ENCODE measurements at regions not wholly inside any gene's neighbourhood (a gene's known extent, or its start where the extent isn't known, plus 50 kb on each side); places are given as distances from the start of the nearest gene placed in this dataset.
"Not testable (repeated sequence)": the region's sequence is repeated elsewhere in the genome, so short reads cannot be mapped to it uniquely, and the experiment has no call there.

GRCh38 chr1:58233729-58234128, 312.8 kb downstream of the OMA1 start:
- Histone ChIP-seq H3K27ac (ENCODE audit: low read depth, low read length, severe bottlenecking) (no peak overlapping the region), H3K4me1 (ENCODE audit: control insufficient read depth, insufficient read depth, low read length, poor library complexity, severe bottlenecking) (no peaks in the 10 kb centered on the region), H3K9me3 (ENCODE audit: control insufficient read depth, low read length) (no peaks in the 10 kb centered on the region), H3K4me3 (ENCODE audit: extremely low read depth, insufficient read depth, low read length, poor library complexity, severe bottlenecking) (no peak overlapping the region), H3K36me3 (ENCODE audit: control insufficient read depth, insufficient read depth, low read length) (no peaks in the 10 kb centered on the region)
- WGBS, 2 experiments (ENCODE audit: insufficient coverage in 2 of 2), result 100% methylated on average over 1 to 3 of the region's 3 CpGs

GRCh38 chr1:58231204-58231603, 315.3 kb downstream of the OMA1 start:
- Histone ChIP-seq H3K4me3 (ENCODE audit: extremely low read depth, insufficient read depth, low read length, poor library complexity, severe bottlenecking) (no peak overlapping the region), H3K27ac (ENCODE audit: low read depth, low read length, severe bottlenecking) (no peak overlapping the region), H3K36me3 (ENCODE audit: control insufficient read depth, insufficient read depth, low read length) (no peaks in the 10 kb centered on the region), H3K9me3 (ENCODE audit: control insufficient read depth, low read length) (no peaks in the 10 kb centered on the region), H3K4me1 (ENCODE audit: control insufficient read depth, insufficient read depth, low read length, poor library complexity, severe bottlenecking) (no peaks in the 10 kb centered on the region)
- 67 to 89% methylated on average over 1 of the region's 1 CpG for WGBS, 2 experiments (ENCODE audit: insufficient coverage in 2 of 2)

DNA sequence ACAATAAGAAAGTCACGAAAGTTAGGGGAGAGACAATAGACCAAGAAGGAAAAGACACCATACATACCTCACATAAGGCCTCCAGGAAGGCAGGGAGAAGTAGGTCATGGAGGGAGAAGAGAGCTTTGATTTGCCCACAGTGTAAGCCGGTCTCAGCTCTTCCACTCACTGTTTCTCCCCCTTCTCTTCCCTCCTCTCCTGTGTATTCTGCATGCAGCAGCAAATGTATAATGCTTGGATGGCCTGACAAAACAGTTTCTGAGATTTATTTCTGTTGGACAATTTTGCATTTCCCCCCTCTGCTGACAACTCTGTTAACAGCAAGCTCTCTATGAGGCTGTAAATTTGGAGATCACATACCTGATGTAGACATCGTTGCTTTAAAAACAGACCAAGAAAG, 318.9 kb downstream of the OMA1 start:
- Histone ChIP-seq H3K9me3 (ENCODE audit: control insufficient read depth, low read length) (no peaks in the 10 kb centered on the region), H3K36me3 (ENCODE audit: control insufficient read depth, insufficient read depth, low read length) (no peaks in the 10 kb centered on the region), H3K4me3 (ENCODE audit: extremely low read depth, insufficient read depth, low read length, poor library complexity, severe bottlenecking) (no peak overlapping the region), H3K27ac (ENCODE audit: low read depth, low read length, severe bottlenecking) (no peak overlapping the region), H3K4me1 (ENCODE audit: control insufficient read depth, insufficient read depth, low read length, poor library complexity, severe bottlenecking) (no peaks in the 10 kb centered on the region)
- 90 to 100% methylated on average over 1 of the region's 3 CpGs for WGBS, 2 experiments (ENCODE audit: insufficient coverage in 2 of 2)

GRCh38 chr1:58223522-58223921, 323.0 kb downstream of the OMA1 start:
- H3K4me3 ChIP-seq (ENCODE audit: extremely low read depth, insufficient read depth, low read length, poor library complexity, severe bottlenecking), result no peak overlapping the region
- H3K4me1 ChIP-seq (ENCODE audit: control insufficient read depth, insufficient read depth, low read length, poor library complexity, severe bottlenecking), result no peaks in the 10 kb centered on the region
- no peaks in the 10 kb centered on the region for H3K36me3 ChIP-seq (ENCODE audit: control insufficient read depth, insufficient read depth, low read length)
- no peak overlapping the region for H3K27ac ChIP-seq (ENCODE audit: low read depth, low read length, severe bottlenecking)
- 86% methylated on average over 1 of the region's 4 CpGs; no CpG with 5 or more reads in 1 of the 2 experiments for WGBS, 2 experiments (ENCODE audit: insufficient coverage in 2 of 2)
- no peaks in the 10 kb centered on the region for H3K9me3 ChIP-seq (ENCODE audit: control insufficient read depth, low read length)

DNA sequence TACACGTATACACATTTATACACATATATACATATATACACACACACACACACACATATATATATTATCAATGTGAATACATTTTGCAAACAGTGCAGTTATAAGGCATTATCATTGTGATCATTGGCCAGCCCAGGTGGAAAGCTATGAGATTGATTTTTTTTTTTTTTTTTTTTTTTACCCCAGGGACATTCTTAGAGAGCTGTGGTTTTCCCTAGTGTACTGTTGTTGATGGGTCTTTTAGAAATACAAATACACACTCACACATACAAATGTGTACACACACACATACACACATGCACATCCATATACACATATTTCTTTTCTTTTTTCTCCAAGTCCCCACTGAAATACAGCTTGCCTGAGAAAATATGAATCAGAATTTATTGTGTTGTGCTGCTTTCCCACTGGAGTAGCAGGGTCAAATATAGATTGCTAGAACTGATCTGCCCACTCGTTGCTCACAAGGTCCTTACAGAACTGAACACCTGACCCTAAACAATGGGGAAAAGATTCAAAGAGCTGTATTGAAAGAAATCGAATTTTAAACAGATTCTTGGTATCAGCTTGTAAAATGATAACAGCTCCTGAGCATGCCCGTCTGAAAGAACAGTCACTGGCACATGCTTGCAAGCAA, 325.6 kb downstream of the OMA1 start:
- no peaks in the 10 kb centered on the region for H3K36me3 ChIP-seq (ENCODE audit: control insufficient read depth, insufficient read depth, low read length)
- H3K4me3 ChIP-seq (ENCODE audit: extremely low read depth, insufficient read depth, low read length, poor library complexity, severe bottlenecking), result no peak overlapping the region
- no peak overlapping the region for H3K27ac ChIP-seq (ENCODE audit: low read depth, low read length, severe bottlenecking)
- H3K9me3 ChIP-seq (ENCODE audit: control insufficient read depth, low read length), result no peaks in the 10 kb centered on the region
- WGBS, 2 experiments (ENCODE audit: insufficient coverage in 2 of 2), result 69 to 75% methylated on average over 2 to 3 of the region's 4 CpGs
- H3K4me1 ChIP-seq (ENCODE audit: control insufficient read depth, insufficient read depth, low read length, poor library complexity, severe bottlenecking), result no peaks in the 10 kb centered on the region

DNA sequence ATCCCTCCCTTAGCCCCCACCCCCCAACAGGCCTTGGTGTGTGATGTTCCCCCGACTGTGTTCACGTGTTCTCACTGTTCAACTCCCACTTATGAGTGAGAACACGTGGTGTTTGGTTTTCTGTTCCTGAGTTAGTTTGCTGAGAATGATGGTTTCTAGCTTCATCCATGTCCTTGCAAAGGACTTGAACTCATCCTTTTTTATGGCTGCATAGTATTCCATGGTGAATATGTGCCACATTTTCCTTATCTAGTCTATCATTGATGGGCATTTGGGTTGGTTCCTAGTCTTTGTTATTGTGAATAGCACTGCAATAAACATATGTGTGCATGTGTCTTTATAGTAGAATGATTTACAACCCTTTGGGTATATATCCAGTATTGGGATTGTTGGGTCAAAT, 330.4 kb downstream of the OMA1 start:
- not testable (repeated sequence) for H3K4me1 ChIP-seq (ENCODE audit: control insufficient read depth, insufficient read depth, low read length, poor library complexity, severe bottlenecking); H3K36me3 ChIP-seq (ENCODE audit: control insufficient read depth, insufficient read depth, low read length); H3K9me3 ChIP-seq (ENCODE audit: control insufficient read depth, low read length); H3K27ac ChIP-seq (ENCODE audit: low read depth, low read length, severe bottlenecking); H3K4me3 ChIP-seq (ENCODE audit: extremely low read depth, insufficient read depth, low read length, poor library complexity, severe bottlenecking)
- no CpG with 5 or more reads among the region's 3 CpGs for WGBS, 2 experiments (ENCODE audit: insufficient coverage in 2 of 2)

DNA sequence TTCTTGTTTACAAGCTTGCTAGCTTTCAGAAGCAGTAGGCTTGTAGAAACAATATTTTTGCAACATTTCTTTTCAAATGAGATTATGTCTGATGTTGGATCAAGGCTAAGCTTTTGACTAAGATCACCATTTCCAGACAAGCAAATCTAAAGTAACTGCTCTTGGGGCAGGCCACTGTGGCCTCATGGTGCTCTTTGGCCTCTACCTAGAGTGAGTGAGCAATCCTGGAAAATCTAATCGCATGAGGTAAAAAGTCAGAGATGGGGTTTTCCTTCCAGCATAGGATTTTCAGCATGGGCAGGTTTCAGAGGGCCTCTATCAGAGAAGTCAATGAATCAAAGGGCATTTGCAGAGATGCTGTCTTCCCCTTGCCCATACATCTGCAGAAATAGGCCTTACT, 331.9 kb downstream of the OMA1 start:
- H3K4me1 ChIP-seq (ENCODE audit: control insufficient read depth, insufficient read depth, low read length, poor library complexity, severe bottlenecking), result no peaks in the 10 kb centered on the region
- no peaks in the 10 kb centered on the region for H3K36me3 ChIP-seq (ENCODE audit: control insufficient read depth, insufficient read depth, low read length)
- 92% methylated on average over 1 of the region's 1 CpG; no CpG with 5 or more reads in 1 of the 2 experiments for WGBS, 2 experiments (ENCODE audit: insufficient coverage in 2 of 2)
- H3K9me3 ChIP-seq (ENCODE audit: control insufficient read depth, low read length), result no peaks in the 10 kb centered on the region
- no peak overlapping the region for H3K27ac ChIP-seq (ENCODE audit: low read depth, low read length, severe bottlenecking)
- H3K4me3 ChIP-seq (ENCODE audit: extremely low read depth, insufficient read depth, low read length, poor library complexity, severe bottlenecking), result no peak overlapping the region

GRCh38 chr1:58211869-58212268, 334.7 kb downstream of the OMA1 start:
- H3K9me3 ChIP-seq (ENCODE audit: control insufficient read depth, low read length), result no peaks in the 10 kb centered on the region
- 62 to 83% methylated on average over 2 of the region's 3 CpGs for WGBS, 2 experiments (ENCODE audit: insufficient coverage in 2 of 2)

DNA sequence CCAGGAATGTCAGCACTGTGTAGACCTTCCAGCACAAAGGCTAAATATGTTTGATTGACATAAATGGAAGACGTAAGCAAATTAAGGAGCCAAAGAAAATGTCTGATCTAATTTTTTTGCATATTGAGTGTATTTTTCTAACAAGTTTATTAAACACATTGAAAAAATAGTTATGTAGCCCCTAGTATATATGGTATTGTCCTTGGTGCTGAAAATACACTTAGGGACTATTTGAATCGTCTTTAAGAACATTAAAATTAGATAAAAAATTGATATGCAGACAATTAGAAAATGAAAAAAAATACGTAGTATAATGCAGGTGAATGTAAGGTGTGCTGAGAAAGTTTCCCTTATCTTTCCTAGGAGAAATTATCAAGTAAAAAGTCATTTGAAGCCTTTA, 337.0 kb downstream of the OMA1 start:
- Histone ChIP-seq H3K4me3 (ENCODE audit: extremely low read depth, insufficient read depth, low read length, poor library complexity, severe bottlenecking) (no peak overlapping the region), H3K27ac (ENCODE audit: low read depth, low read length, severe bottlenecking) (no peak overlapping the region), H3K36me3 (ENCODE audit: control insufficient read depth, insufficient read depth, low read length) (no peaks in the 10 kb centered on the region), H3K4me1 (ENCODE audit: control insufficient read depth, insufficient read depth, low read length, poor library complexity, severe bottlenecking) (no peaks in the 10 kb centered on the region), H3K9me3 (ENCODE audit: control insufficient read depth, low read length) (no peaks in the 10 kb centered on the region)
- WGBS, 2 experiments (ENCODE audit: insufficient coverage in 2 of 2), result no CpG with 5 or more reads among the region's 3 CpGs

More at GRCh38 chr1:58211869-58212268, 334.7 kb downstream of the OMA1 start:
- Histone ChIP-seq H3K4me1 (ENCODE audit: control insufficient read depth, insufficient read depth, low read length, poor library complexity, severe bottlenecking) (no peaks in the 10 kb centered on the region), H3K36me3 (ENCODE audit: control insufficient read depth, insufficient read depth, low read length) (no peaks in the 10 kb centered on the region), H3K4me3 (ENCODE audit: extremely low read depth, insufficient read depth, low read length, poor library complexity, severe bottlenecking) (no peak overlapping the region), H3K27ac (ENCODE audit: low read depth, low read length, severe bottlenecking) (no peak overlapping the region)

GRCh38 chr1:58206749-58207148, 339.8 kb downstream of the OMA1 start:
- H3K9me3 ChIP-seq (ENCODE audit: control insufficient read depth, low read length), result no peaks in the 10 kb centered on the region
- no peak overlapping the region for H3K27ac ChIP-seq (ENCODE audit: low read depth, low read length, severe bottlenecking)
- no peaks in the 10 kb centered on the region for H3K36me3 ChIP-seq (ENCODE audit: control insufficient read depth, insufficient read depth, low read length)
- 78% methylated on average over 1 of the region's 1 CpG; no CpG with 5 or more reads in 1 of the 2 experiments for WGBS, 2 experiments (ENCODE audit: insufficient coverage in 2 of 2)
- no peak overlapping the region for H3K4me3 ChIP-seq (ENCODE audit: extremely low read depth, insufficient read depth, low read length, poor library complexity, severe bottlenecking)
- no peaks in the 10 kb centered on the region for H3K4me1 ChIP-seq (ENCODE audit: control insufficient read depth, insufficient read depth, low read length, poor library complexity, severe bottlenecking)

GRCh38 chr1:58204284-58204683, 342.2 kb downstream of the OMA1 start:
- H3K4me3 ChIP-seq (ENCODE audit: extremely low read depth, insufficient read depth, low read length, poor library complexity, severe bottlenecking), result no peak overlapping the region
- H3K4me1 ChIP-seq (ENCODE audit: control insufficient read depth, insufficient read depth, low read length, poor library complexity, severe bottlenecking), result no peaks in the 10 kb centered on the region
- WGBS, 2 experiments (ENCODE audit: insufficient coverage in 2 of 2), result 73 to 93% methylated on average over 3 of the region's 3 CpGs
- no peak overlapping the region for H3K27ac ChIP-seq (ENCODE audit: low read depth, low read length, severe bottlenecking)
- no peaks in the 10 kb centered on the region for H3K36me3 ChIP-seq (ENCODE audit: control insufficient read depth, insufficient read depth, low read length)
- H3K9me3 ChIP-seq (ENCODE audit: control insufficient read depth, low read length), result no peaks in the 10 kb centered on the region
